GM23248 (cell line): ENCODE measurements at regions not wholly inside any gene's neighbourhood (a gene's known extent, or its start where the extent isn't known, plus 50 kb on each side); places are given as distances from the start of the nearest gene placed in this dataset.

Experiments used
- EZH2 ChIP-seq: fragments of 200-600 bp; sonication (generic); IDR thresholded peaks from 2 replicates; pipeline ENCODE4 v1.6.1; 2018; ENCODE audit warnings: antibody characterized with exemption, mild to moderate bottlenecking; ENCODE audit not compliant: insufficient read depth, poor library complexity, severe bottlenecking
- EZH2phosphoT487 ChIP-seq: fragments of 200-600 bp; sonication (generic); IDR thresholded peaks from 2 replicates; pipeline ENCODE4 v1.6.1; 2018; ENCODE audit warnings: antibody characterized with exemption, moderate library complexity, mild to moderate bottlenecking, low read depth; ENCODE audit not compliant: insufficient read depth

DNA sequence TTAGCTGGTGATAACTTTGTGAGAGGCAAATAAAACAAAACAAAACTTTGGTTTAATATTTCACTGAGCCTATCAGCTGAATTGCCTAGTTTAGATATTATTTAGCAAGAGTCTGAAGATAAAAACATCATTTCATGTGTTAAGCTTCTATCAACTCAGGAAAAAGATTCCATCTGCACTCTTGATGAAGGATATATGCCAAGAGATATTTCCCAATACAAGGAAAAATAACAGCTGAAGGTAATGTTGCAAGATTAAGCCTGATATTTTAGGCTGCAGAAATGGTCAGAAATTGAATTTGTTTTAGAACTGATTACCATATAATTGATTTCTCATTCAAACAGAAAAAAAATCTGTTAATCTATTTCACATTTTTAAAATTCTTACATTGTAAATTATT is 77.2 kb upstream of the SLITRK3 start:
- TF ChIP-seq EZH2phosphoT487 (no peak), EZH2 (no peak)
